SK-N-SH (cell line): ENCODE measurements at regions not wholly inside any gene's neighbourhood (a gene's known extent, or its start where the extent isn't known, plus 50 kb on each side); places are given as distances from the start of the nearest gene placed in this dataset.

Experiments
- CTCF ChIA-PET: fragments of 300-600, 350-600 bp; formaldehyde crosslinking; extraction: SDS; loops from one replicate; lab custom pipeline; 2021; lab: Yijun Ruan, JAX
- POLR2A ChIA-PET: fragments of 350-600 bp; sonication (Branson Sonifier 250); formaldehyde crosslinking; extraction: SDS; loops from one replicate; lab custom pipeline; 2020; ENCODE audit warnings: antibody characterized with exemption, inconsistent platforms; lab: Yijun Ruan, JAX
- DNase-seq: peaks from one replicate; pipeline ENCODE4 v3.0.0; 2012
- H2AFZ ChIP-seq: fragments of 200-600 bp; sonication (generic); 2 replicates; pipeline ENCODE4 v1.8.1; 2016; ENCODE audit warnings: antibody characterized with exemption, mild to moderate bottlenecking, low read depth
- H3F3A ChIP-seq: fragments of 200-600 bp; sonication (generic); replicated peaks from 2 replicates; pipeline ENCODE3; 2016; ENCODE audit warnings: antibody characterized with exemption, mild to moderate bottlenecking; ENCODE audit not compliant: insufficient read depth
- H3K27ac ChIP-seq, 2 experiments: fragments of 200-500 bp in 1 of 2; fragments of 200-600 bp in 1 of 2; sonication (Bioruptor generic) in 1 of 2; sonication (generic), shearing (Covaris generic) in 1 of 2; 2 replicates each; pipeline versions ENCODE4 v1.5.1 to v1.6.1; 2014 to 2016; ENCODE audit warnings: low read depth in 2 of 2, inconsistent platforms in 1 of 2, low read length in 1 of 2, mild to moderate bottlenecking in 1 of 2, mixed read lengths in 1 of 2
- H3K27me3 ChIP-seq: fragments of 200-600 bp; sonication (generic), shearing (Covaris generic); 2 replicates; pipeline ENCODE4 v1.6.1; 2016; ENCODE audit warnings: mixed run types; ENCODE audit not compliant: insufficient read depth
- H3K36me3 ChIP-seq, 2 experiments: fragments of 200-500 bp in 1 of 2; fragments of 200-600 bp in 1 of 2; sonication (Bioruptor generic) in 1 of 2; sonication (generic) in 1 of 2; replicated peaks in 1 of 2; 2 replicates each; pipeline versions ENCODE3 to v1.5.1; 2014 to 2016; ENCODE audit warnings: low read length in 1 of 2, mild to moderate bottlenecking in 1 of 2; ENCODE audit not compliant: insufficient read depth in 2 of 2, control insufficient read depth in 1 of 2
- H3K4me1 ChIP-seq, 2 experiments: fragments of 200-500 bp in 1 of 2; fragments of 200-600 bp in 1 of 2; sonication (Bioruptor generic) in 1 of 2; sonication (generic), shearing (Covaris generic) in 1 of 2; 2 replicates each; pipeline versions ENCODE4 v1.5.1 to v1.6.1; 2014 to 2016; ENCODE audit warnings: low read depth in 1 of 2, low read length in 1 of 2, mixed run types in 1 of 2; ENCODE audit not compliant: insufficient read depth in 2 of 2, control insufficient read depth in 1 of 2
- H3K4me2 ChIP-seq: fragments of 200-600 bp; sonication (generic), shearing (Covaris generic); 2 replicates; pipeline ENCODE4 v1.6.1; 2017; ENCODE audit warnings: mixed run types
- H3K4me3 ChIP-seq, 2 experiments: fragments of 200-500 bp in 1 of 2; fragments of 200-600 bp in 1 of 2; sonication (Bioruptor generic) in 1 of 2; sonication (generic), shearing (Covaris generic) in 1 of 2; 2 replicates each; pipeline versions ENCODE4 v1.5.1 to v1.8.1; 2014 to 2016; ENCODE audit warnings: low read depth in 2 of 2, inconsistent platforms in 1 of 2, low read length in 1 of 2, mild to moderate bottlenecking in 1 of 2, mixed read lengths in 1 of 2, moderate library complexity in 1 of 2
- H3K79me2 ChIP-seq: fragments of 200-600 bp; sonication (generic); 2 replicates; pipeline ENCODE4 v1.8.1; 2017; ENCODE audit warnings: mild to moderate bottlenecking; ENCODE audit not compliant: insufficient read depth
- H3K9ac ChIP-seq: fragments of 200-600 bp; sonication (generic); 2 replicates; pipeline ENCODE4 v1.6.1; 2017; ENCODE audit warnings: mixed run types
- H3K9me2 ChIP-seq: fragments of 200-600 bp; sonication (generic); 2 replicates; pipeline ENCODE4 v1.6.1; 2017; ENCODE audit warnings: mixed run types
- H3K9me3 ChIP-seq: fragments of 200-600 bp; sonication (generic); 2 replicates; pipeline ENCODE4 v1.6.1; 2017; ENCODE audit warnings: mixed run types, mild to moderate bottlenecking, moderate library complexity
- H4K20me1 ChIP-seq: fragments of 200-600 bp; sonication (generic); 2 replicates; pipeline ENCODE4 v1.6.1; 2017; ENCODE audit warnings: mild to moderate bottlenecking, mixed run types; ENCODE audit not compliant: insufficient read depth
- CHD2 ChIP-seq: fragments of 150-350 bp; IDR thresholded peaks from 2 replicates; pipeline ENCODE4 v1.6.1; 2018; ENCODE audit warnings: low read length; ENCODE audit not compliant: partially characterized antibody
- ELF1 ChIP-seq: IDR thresholded peaks from 2 replicates; pipeline ENCODE4 v1.4.0; 2012
- EP300 ChIP-seq, 2 experiments: IDR thresholded peaks; 2 replicates each; pipeline versions ENCODE4 v1.4.0 to v1.6.1; 2012; ENCODE audit warnings: borderline replicate concordance in 1 of 2, low read depth in 1 of 2, low read length in 1 of 2
- EZH2phosphoT487 ChIP-seq: fragments of 200-600 bp; sonication (generic); IDR thresholded peaks from 2 replicates; pipeline ENCODE4 v1.6.1; 2017; ENCODE audit warnings: low read depth, mixed run types, mild to moderate bottlenecking, antibody characterized with exemption, moderate library complexity, borderline replicate concordance
- FOXJ3 ChIP-seq: sonication (generic); formaldehyde crosslinking; IDR thresholded peaks from 2 replicates; pipeline ENCODE4 v1.5.1; 2020; ENCODE audit warnings: mild to moderate bottlenecking, missing genetic modification reagents
- GATA2 ChIP-seq: sonication (generic); formaldehyde crosslinking; IDR thresholded peaks from 2 replicates; pipeline ENCODE4 v1.5.0; 2020; ENCODE audit warnings: mild to moderate bottlenecking, missing genetic modification reagents
- MAX ChIP-seq: IDR thresholded peaks from 2 replicates; pipeline ENCODE4 v1.4.0; 2012; ENCODE audit warnings: low read depth
- MEF2A ChIP-seq: IDR thresholded peaks from 2 replicates; pipeline ENCODE4 v1.4.0; 2012; ENCODE audit warnings: low read depth, borderline replicate concordance
- POLR2AphosphoS5 ChIP-seq: IDR thresholded peaks from 2 replicates; pipeline ENCODE4 v1.6.1; 2012; ENCODE audit warnings: low read depth, low read length
- RAD21 ChIP-seq: IDR thresholded peaks from 2 replicates; pipeline ENCODE4 v1.6.1; 2012; ENCODE audit warnings: mild to moderate bottlenecking, low read length
- RCOR1 ChIP-seq: fragments of 150-350 bp; IDR thresholded peaks from 2 replicates; pipeline ENCODE4 v1.6.1; 2017; ENCODE audit warnings: antibody characterized with exemption, low read length
- SIN3A ChIP-seq: IDR thresholded peaks from 2 replicates; pipeline ENCODE4 v1.6.1; 2012; ENCODE audit warnings: low read depth, mild to moderate bottlenecking, low read length, moderate library complexity, borderline replicate concordance
- YY1 ChIP-seq: IDR thresholded peaks from 2 replicates; pipeline ENCODE4 v1.4.0; 2012; ENCODE audit warnings: low read depth, mild to moderate bottlenecking
- WGBS: methylation state at CpG from one replicate; pipeline ENCODE4 v1.1.6; 2017; ENCODE audit warnings: low lambda C conversion rate; 5-methylcytosine and 5-hydroxymethylcytosine counted together
- TF ChIP-seq, protein P1 (sequence below): fragments of 200-600 bp; sonication (generic); IDR thresholded peaks from 2 replicates; pipeline ENCODE4 v1.6.1; 2017; ENCODE audit warnings: antibody characterized with exemption, mild to moderate bottlenecking, moderate library complexity
- TF ChIP-seq, protein P2 (sequence below): IDR thresholded peaks from 2 replicates; pipeline ENCODE4 v1.6.1; 2012; ENCODE audit warnings: mild to moderate bottlenecking, low read depth, low read length, moderate library complexity

DNA sequence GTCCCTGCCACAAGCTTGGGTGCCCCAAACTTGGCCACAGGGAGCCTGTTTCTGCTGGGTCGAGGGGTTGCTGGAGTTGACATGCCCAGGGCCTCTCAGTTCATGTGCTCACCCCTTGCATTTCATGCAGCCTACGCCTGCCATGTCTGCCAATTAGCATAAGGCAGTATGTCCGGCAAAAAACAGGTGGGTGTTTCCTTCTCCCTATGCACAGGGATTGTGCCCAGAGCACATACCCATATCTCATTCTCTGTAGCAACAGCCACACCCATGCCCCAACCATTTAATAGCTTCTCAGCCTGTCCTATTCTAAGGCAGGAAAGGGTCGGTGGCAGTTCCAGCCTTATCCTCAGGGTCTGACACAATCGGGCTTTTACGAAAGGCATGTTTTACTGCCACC, 340.4 kb upstream of the ASIC2 start:
- Histone ChIP-seq H4K20me1 (no peaks in the 10 kb centered on the region), H3K27ac (no peak overlapping the region), H3F3A (no peaks in the 10 kb centered on the region), H2AFZ (no peak overlapping the region), H3K4me1 (peaks cover 0 to 4% of the 10 kb centered on the region in 2 experiments; a peak in 1 of 4 replicates), H3K4me3 (no peak overlapping the region), H3K36me3 (no peaks in the 10 kb centered on the region), H3K79me2 (no peaks in the 10 kb centered on the region), H3K4me2 (no peak overlapping the region), H3K9me2 (no peaks in the 10 kb centered on the region), H3K9me3 (no peaks in the 10 kb centered on the region), H3K9ac (no peak overlapping the region), H3K27me3 (no peaks in the 10 kb centered on the region)
- POLR2A ChIA-PET, result no interaction called here
- CTCF ChIA-PET, result no interaction called here
- DNase-seq, result no peak
- 44% methylated on average over 4 of the region's 6 CpGs for WGBS
- TF ChIP-seq EP300 (IDR thresholded peaks at IDR 0.05; ENCODE audit: borderline replicate concordance in 1 of 2, low read depth in 1 of 2, low read length in 1 of 2) (no peak), MAX (no peak), ELF1 (no peak), MEF2A (no peak), YY1 (no peak), EZH2phosphoT487 (no peak), GATA2 (CRISPR knock-in tag) (no peak), RCOR1 (no peak), RAD21 (no peak), POLR2AphosphoS5 (no peak)
- TF ChIP-seq, protein P1, sequence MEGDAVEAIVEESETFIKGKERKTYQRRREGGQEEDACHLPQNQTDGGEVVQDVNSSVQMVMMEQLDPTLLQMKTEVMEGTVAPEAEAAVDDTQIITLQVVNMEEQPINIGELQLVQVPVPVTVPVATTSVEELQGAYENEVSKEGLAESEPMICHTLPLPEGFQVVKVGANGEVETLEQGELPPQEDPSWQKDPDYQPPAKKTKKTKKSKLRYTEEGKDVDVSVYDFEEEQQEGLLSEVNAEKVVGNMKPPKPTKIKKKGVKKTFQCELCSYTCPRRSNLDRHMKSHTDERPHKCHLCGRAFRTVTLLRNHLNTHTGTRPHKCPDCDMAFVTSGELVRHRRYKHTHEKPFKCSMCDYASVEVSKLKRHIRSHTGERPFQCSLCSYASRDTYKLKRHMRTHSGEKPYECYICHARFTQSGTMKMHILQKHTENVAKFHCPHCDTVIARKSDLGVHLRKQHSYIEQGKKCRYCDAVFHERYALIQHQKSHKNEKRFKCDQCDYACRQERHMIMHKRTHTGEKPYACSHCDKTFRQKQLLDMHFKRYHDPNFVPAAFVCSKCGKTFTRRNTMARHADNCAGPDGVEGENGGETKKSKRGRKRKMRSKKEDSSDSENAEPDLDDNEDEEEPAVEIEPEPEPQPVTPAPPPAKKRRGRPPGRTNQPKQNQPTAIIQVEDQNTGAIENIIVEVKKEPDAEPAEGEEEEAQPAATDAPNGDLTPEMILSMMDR, result no peak
- TF ChIP-seq, protein P2, sequence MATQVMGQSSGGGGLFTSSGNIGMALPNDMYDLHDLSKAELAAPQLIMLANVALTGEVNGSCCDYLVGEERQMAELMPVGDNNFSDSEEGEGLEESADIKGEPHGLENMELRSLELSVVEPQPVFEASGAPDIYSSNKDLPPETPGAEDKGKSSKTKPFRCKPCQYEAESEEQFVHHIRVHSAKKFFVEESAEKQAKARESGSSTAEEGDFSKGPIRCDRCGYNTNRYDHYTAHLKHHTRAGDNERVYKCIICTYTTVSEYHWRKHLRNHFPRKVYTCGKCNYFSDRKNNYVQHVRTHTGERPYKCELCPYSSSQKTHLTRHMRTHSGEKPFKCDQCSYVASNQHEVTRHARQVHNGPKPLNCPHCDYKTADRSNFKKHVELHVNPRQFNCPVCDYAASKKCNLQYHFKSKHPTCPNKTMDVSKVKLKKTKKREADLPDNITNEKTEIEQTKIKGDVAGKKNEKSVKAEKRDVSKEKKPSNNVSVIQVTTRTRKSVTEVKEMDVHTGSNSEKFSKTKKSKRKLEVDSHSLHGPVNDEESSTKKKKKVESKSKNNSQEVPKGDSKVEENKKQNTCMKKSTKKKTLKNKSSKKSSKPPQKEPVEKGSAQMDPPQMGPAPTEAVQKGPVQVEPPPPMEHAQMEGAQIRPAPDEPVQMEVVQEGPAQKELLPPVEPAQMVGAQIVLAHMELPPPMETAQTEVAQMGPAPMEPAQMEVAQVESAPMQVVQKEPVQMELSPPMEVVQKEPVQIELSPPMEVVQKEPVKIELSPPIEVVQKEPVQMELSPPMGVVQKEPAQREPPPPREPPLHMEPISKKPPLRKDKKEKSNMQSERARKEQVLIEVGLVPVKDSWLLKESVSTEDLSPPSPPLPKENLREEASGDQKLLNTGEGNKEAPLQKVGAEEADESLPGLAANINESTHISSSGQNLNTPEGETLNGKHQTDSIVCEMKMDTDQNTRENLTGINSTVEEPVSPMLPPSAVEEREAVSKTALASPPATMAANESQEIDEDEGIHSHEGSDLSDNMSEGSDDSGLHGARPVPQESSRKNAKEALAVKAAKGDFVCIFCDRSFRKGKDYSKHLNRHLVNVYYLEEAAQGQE, result no peak

DNA sequence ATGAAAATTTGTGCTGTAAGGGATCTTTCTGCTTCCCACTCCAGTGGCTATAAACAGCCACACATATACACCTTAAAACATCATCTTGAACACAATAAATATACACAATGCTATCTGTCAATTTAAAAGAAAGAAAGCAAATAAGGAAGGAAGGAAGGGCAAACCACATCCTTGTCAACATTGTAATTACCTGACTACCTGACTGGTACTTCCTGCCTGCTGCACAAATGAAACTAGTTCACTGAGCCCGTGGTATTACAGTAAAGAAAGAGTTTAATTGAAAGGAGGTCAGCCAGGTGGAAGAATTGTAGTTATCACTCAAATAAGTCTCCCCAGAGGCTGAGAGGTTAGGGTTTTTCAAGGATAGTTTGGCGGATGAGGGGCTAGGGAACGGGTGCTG, 344.4 kb upstream of the ASIC2 start:
- WGBS, result 39% methylated on average over 3 of the region's 3 CpGs
- POLR2A ChIA-PET, result no interaction called here
- no peak overlapping the region for H2AFZ ChIP-seq

More for the DNA sequence above, 344.4 kb upstream of the ASIC2 start:
- no peak overlapping the region for H3K27ac ChIP-seq
- H3K79me2 ChIP-seq, result no peaks in the 10 kb centered on the region
- TF ChIP-seq RAD21, result no peak
- no peak for TF ChIP-seq MEF2A
- no peak for TF ChIP-seq CHD2
- TF ChIP-seq FOXJ3 (CRISPR knock-in tag), result no peak
- TF ChIP-seq SIN3A, result no peak
- H3F3A ChIP-seq, result no peaks in the 10 kb centered on the region
- no peak overlapping the region for H3K4me3 ChIP-seq
- DNase-seq, result no peak
- no peaks in the 10 kb centered on the region for H3K4me1 ChIP-seq
- no peak overlapping the region for H3K9ac ChIP-seq
- H4K20me1 ChIP-seq, result no peaks in the 10 kb centered on the region
- H3K9me2 ChIP-seq, result no peaks in the 10 kb centered on the region
- H3K36me3 ChIP-seq, result no peaks in the 10 kb centered on the region
- no peak overlapping the region for H3K4me2 ChIP-seq
- H3K9me3 ChIP-seq, result no peaks in the 10 kb centered on the region
- no peaks in the 10 kb centered on the region; the same call in 1 of the 2 replicates for H3K27me3 ChIP-seq
- CTCF ChIA-PET, result no interaction called here
